Mesodermal cell (in vitro differentiated cells): ENCODE measurements at regions not wholly inside any gene's neighbourhood (a gene's known extent, or its start where the extent isn't known, plus 50 kb on each side); places are given as distances from the start of the nearest gene placed in this dataset.

Experiments used
- H3K27ac ChIP-seq: 2 replicates; pipeline ENCODE4 v1.7.0; 2013; ENCODE audit warnings: mild to moderate bottlenecking, low read depth, low read length, moderate library complexity; ENCODE audit not compliant: severe bottlenecking
- H3K36me3 ChIP-seq: 2 replicates; pipeline ENCODE4 v1.7.1; 2013; ENCODE audit warnings: mild to moderate bottlenecking, low read length, moderate library complexity; ENCODE audit not compliant: control insufficient read depth, insufficient read depth
- H3K4me1 ChIP-seq: one replicate; pipeline ENCODE4 v1.7.1; 2013; ENCODE audit warnings: mild to moderate bottlenecking, low read length; ENCODE audit not compliant: insufficient read depth, control insufficient read depth, poor library complexity, severe bottlenecking
- H3K4me3 ChIP-seq: 2 replicates; pipeline ENCODE4 v1.7.0; 2013; ENCODE audit warnings: low read length, control low read depth, mild to moderate bottlenecking; ENCODE audit not compliant: insufficient read depth, poor library complexity, severe bottlenecking; ENCODE audit errors: extremely low read depth
- H3K9me3 ChIP-seq: 2 replicates; pipeline ENCODE4 v1.7.1; 2013; ENCODE audit warnings: mild to moderate bottlenecking, low read length, moderate library complexity; ENCODE audit not compliant: control insufficient read depth
- WGBS, 2 experiments: methylation state at CpG; one replicate each; pipeline ENCODE4 v1.1.5; 2013; ENCODE audit warnings: missing lambda C conversion rate in 2 of 2; ENCODE audit not compliant: insufficient coverage in 2 of 2; 5-methylcytosine and 5-hydroxymethylcytosine counted together

GRCh38 chr18:44265437-44265836 lies 415.3 kb upstream of the SETBP1 start:
- Histone ChIP-seq H3K4me3 (no peak overlapping the region), H3K4me1 (no peaks in the 10 kb centered on the region), H3K36me3 (no peaks in the 10 kb centered on the region), H3K9me3 (peaks cover 3% of the 10 kb centered on the region), H3K27ac (no peak overlapping the region)
- 67% methylated on average over 1 of the region's 3 CpGs; no CpG with 5 or more reads in 1 of the 2 experiments for WGBS, 2 experiments

GRCh38 chr18:44273298-44273697 lies 407.4 kb upstream of the SETBP1 start:
- H3K27ac ChIP-seq, result no peak overlapping the region
- no peaks in the 10 kb centered on the region for H3K36me3 ChIP-seq
- WGBS, 2 experiments, result 100% methylated on average over 1 of the region's 1 CpG; no CpG with 5 or more reads in 1 of the 2 experiments
- H3K4me1 ChIP-seq, result no peaks in the 10 kb centered on the region
- no peak overlapping the region for H3K4me3 ChIP-seq
- H3K9me3 ChIP-seq, result no peaks in the 10 kb centered on the region

DNA sequence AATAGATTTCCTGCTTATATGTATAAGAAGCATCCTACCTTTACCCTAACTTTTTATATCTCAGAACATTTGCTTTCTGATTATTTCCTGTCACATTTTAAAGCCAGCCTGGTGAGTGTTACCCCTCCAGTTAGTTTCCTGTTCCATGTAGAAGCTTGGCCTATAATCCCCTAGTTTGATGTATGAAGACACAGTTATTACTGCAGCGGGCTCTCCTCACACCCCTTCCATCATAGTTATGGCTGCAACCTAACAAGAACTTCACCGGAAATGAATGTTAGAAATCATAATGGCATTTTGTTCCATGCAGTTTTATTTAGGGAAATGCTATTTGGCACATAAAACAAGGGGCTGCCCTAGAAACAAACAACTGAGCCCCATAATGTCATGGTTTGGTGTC lies 400.2 kb upstream of the SETBP1 start:
- Histone ChIP-seq H3K27ac (no peak overlapping the region), H3K36me3 (no peaks in the 10 kb centered on the region), H3K4me3 (no peak overlapping the region), H3K4me1 (no peaks in the 10 kb centered on the region), H3K9me3 (no peaks in the 10 kb centered on the region)
- WGBS, 2 experiments, result no CpG with 5 or more reads among the region's 2 CpGs

GRCh38 chr18:44286049-44286448 lies 394.6 kb upstream of the SETBP1 start:
- WGBS, 2 experiments, result no CpG with 5 or more reads among the region's 2 CpGs
- no peak overlapping the region for H3K27ac ChIP-seq
- no peak overlapping the region for H3K4me3 ChIP-seq
- H3K36me3 ChIP-seq, result no peaks in the 10 kb centered on the region
- H3K9me3 ChIP-seq, result no peaks in the 10 kb centered on the region
- no peaks in the 10 kb centered on the region for H3K4me1 ChIP-seq

- Histone ChIP-seq H3K4me3 (no peak overlapping the region), H3K36me3 (no peaks in the 10 kb centered on the region), H3K4me1 (no peaks in the 10 kb centered on the region), H3K27ac (no peak overlapping the region), H3K9me3 (no peaks in the 10 kb centered on the region)
- 94 to 100% methylated on average over 2 to 3 of the region's 4 CpGs for WGBS, 2 experiments
Observed at GRCh38 chr18:44290366-44290977, 390.2 kb upstream of the SETBP1 start.

GRCh38 chr18:44298566-44298965 lies 382.1 kb upstream of the SETBP1 start:
- no peaks in the 10 kb centered on the region for H3K36me3 ChIP-seq
- H3K9me3 ChIP-seq, result no peaks in the 10 kb centered on the region
- no peak overlapping the region for H3K27ac ChIP-seq
- H3K4me3 ChIP-seq, result no peak overlapping the region
- no peaks in the 10 kb centered on the region for H3K4me1 ChIP-seq

- no peaks in the 10 kb centered on the region for H3K36me3 ChIP-seq
- H3K4me3 ChIP-seq, result no peak overlapping the region
- no peaks in the 10 kb centered on the region for H3K9me3 ChIP-seq
- no peaks in the 10 kb centered on the region for H3K4me1 ChIP-seq
- no peak overlapping the region for H3K27ac ChIP-seq
- WGBS, 2 experiments, result no CpG with 5 or more reads among the region's 2 CpGs
Observed at GRCh38 chr18:44309185-44309584, 371.5 kb upstream of the SETBP1 start.

DNA sequence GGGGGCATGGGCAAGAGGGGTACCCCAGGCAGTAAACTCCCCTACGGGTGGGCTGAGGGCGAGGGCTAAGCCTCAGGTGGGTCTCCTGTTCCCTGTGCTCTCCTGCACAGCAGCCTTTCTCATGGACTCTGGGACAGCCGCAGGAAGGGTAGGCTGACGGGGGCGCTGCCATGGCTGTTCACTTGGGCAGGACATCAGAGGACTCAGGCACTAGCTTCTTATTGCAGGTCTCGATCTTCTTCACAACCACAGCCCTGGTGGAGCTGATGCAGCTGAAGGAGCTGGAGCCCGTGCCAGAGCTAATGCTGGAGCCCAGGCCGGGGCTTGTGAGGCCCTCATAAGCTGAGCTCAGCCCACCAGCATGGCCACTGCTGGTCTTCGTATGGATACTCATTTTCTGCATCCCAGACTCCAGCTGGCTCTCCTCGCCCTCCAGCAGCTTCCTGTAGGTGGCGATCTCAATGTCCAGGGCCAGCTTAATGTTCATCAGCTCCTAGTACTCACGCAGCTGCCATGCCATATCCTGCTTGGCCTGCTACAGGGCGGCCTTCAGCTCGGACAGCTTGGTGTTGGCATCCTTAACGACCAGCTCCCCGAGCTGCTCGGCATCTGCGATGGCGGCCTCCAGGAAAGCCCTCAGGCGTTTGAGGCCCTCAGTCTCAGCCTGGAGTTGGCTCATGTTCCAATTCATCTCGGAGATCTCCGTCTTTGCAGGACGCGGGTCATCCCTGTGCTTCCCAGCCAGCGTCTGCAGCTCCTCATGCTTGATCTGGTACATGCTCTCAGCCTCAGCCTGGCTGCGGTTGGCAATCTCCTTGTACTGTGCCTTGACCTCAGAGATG lies 359.8 kb upstream of the SETBP1 start:
- Histone ChIP-seq H3K4me1 (no peaks in the 10 kb centered on the region), H3K36me3 (no peaks in the 10 kb centered on the region), H3K4me3 (no peak overlapping the region), H3K27ac (no peak overlapping the region), H3K9me3 (no peaks in the 10 kb centered on the region)
- WGBS, 2 experiments, result 94% methylated on average over 24 to 26 of the region's 26 CpGs

GRCh38 chr18:44321868-44322590 lies 358.7 kb upstream of the SETBP1 start:
- Histone ChIP-seq H3K36me3 (no peaks in the 10 kb centered on the region), H3K4me1 (no peaks in the 10 kb centered on the region), H3K4me3 (no peak overlapping the region), H3K9me3 (no peaks in the 10 kb centered on the region), H3K27ac (no peak overlapping the region)
- WGBS, 2 experiments, result 87 to 98% methylated on average over 5 to 6 of the region's 7 CpGs

GRCh38 chr18:44323125-44323524 lies 357.6 kb upstream of the SETBP1 start:
- no peaks in the 10 kb centered on the region for H3K36me3 ChIP-seq
- H3K27ac ChIP-seq, result no peak overlapping the region
- H3K9me3 ChIP-seq, result no peaks in the 10 kb centered on the region
- no peaks in the 10 kb centered on the region for H3K4me1 ChIP-seq
- H3K4me3 ChIP-seq, result no peak overlapping the region

DNA sequence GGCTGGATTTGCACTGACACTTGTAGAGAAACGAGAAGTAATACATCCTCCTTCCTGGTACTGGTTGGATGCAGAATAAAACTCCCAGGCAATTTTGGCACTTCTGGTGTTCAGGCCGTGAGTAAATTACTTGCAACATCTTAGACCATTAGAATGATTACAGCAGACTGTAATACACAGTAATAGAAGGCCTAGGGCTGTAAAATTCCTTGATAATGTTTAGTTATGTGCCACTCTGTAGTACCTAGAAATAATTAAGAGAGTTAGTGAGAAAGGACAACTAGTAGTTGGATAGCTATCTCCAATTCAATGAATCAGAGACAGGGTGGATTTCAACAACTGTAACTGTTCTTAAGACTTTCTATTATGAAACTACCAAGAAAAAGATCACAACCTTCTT lies 356.3 kb upstream of the SETBP1 start:
- WGBS, 2 experiments, result no CpG with 5 or more reads among the region's 2 CpGs
- no peak overlapping the region for H3K27ac ChIP-seq
- H3K4me3 ChIP-seq, result no peak overlapping the region
- no peaks in the 10 kb centered on the region for H3K4me1 ChIP-seq
- H3K36me3 ChIP-seq, result no peaks in the 10 kb centered on the region
- H3K9me3 ChIP-seq, result no peaks in the 10 kb centered on the region
